ENCODE measurements at regions not wholly inside any gene's neighbourhood (a gene's known extent, or its start where the extent isn't known, plus 50 kb on each side); places are given as distances from the start of the nearest gene placed in this dataset.

DNA sequence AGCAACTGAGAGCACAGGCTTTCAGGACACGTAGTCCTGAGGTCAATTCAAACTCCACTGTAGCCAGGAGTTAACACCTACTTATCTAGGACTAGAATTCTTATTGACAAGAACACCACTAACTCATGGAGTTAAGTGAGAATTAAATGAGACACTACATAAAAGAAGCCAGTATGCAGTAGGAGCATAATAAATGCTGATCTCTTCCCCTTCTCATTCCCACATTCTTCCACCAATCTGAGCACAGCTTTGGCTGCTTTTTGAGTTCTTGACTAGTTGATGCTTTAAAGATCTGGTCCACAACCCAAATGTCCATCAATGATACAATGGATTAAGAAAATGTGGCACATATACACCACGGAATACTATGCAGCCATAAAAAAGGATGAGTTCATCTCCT, 55.2 kb downstream of the TTC32 start:
- no peaks in the 10 kb centered on the region for H3K27me3 ChIP-seq (ENCODE audit: insufficient read depth, insufficient read length)
- H3K4me1 ChIP-seq (ENCODE audit: insufficient read depth, insufficient read length), result no peaks in the 10 kb centered on the region
- H3K9me3 ChIP-seq (ENCODE audit: insufficient read depth, low read length), result no peaks in the 10 kb centered on the region
- no peak for TF ChIP-seq ZNF274 (IDR thresholded peaks at IDR 0.05; ENCODE audit: low read depth, low read length)
- TF ChIP-seq SUZ12 (IDR thresholded peaks at IDR 0.05; ENCODE audit: extremely low read depth, insufficient read depth, insufficient read length), result no peak
- no peak for TF ChIP-seq YY1 (IDR thresholded peaks at IDR 0.05; ENCODE audit: insufficient read depth, insufficient read length)
- no peak overlapping the region for H3K4me3 ChIP-seq (ENCODE audit: insufficient read length, low read depth)
- DNase-seq (ENCODE audit: low read depth, low spot score), result no peak
- no peak overlapping the region for H3K9ac ChIP-seq (ENCODE audit: insufficient read length, low read depth)
- no peaks in the 10 kb centered on the region for H3K36me3 ChIP-seq (ENCODE audit: insufficient read depth, insufficient read length, low read length)

DNA sequence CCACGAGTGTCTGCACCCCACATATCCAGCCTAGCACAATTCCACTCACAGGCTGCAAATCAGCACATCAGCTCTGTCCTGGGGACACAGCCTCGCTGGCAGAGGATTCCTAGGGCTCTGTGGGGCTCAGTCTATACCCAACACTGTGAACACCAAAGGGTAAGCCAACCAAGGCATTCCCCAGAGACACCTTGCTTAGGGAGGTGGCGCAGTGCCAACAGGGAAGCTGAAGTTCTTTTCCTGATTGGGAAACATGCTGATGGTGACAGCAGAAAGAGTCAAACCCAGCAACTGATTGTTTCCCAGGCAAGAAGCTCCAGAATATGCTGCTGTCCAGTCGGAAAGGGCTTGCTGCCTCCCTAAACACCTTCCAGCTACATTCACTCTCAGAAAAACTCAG, 55.8 kb downstream of the TTC32 start:
- no peak for DNase-seq (ENCODE audit: low read depth, low spot score)

DNA sequence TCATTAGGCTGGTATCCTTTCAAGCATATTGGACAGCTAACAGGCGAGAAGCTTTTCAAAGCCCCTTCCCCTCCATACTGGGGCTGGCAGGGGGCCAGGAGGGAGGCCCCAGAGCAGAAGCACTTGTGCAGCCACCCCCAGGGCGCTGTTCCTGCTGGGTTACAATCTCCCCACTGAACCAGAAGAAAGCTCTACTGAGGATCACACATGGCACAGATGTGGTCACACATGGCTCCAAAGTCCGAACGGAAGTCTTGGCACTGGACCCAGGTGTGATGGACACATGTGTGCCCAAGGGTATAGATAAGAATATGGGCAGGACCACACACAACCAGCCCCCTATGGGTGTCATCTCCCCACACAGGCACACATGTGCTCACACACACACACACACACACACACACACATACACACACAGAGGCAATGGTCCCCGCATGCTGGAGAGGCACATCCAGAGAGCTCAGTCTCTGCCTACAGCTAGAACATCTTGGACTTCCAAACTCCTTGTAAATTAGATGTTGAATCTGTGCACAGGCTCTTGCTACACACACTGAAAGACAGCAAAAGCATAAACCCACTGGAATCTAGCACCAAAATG, 56.4 kb downstream of the TTC32 start:
- Histone ChIP-seq H3K4me3 (ENCODE audit: insufficient read length, low read depth) (no peak overlapping the region), H3K9ac (ENCODE audit: insufficient read length, low read depth) (no peak overlapping the region), H3K36me3 (ENCODE audit: insufficient read depth, insufficient read length, low read length) (no peaks in the 10 kb centered on the region), H3K9me3 (ENCODE audit: insufficient read depth, low read length) (no peaks in the 10 kb centered on the region), H3K4me1 (ENCODE audit: insufficient read depth, insufficient read length) (no peaks in the 10 kb centered on the region), H3K27me3 (ENCODE audit: insufficient read depth, insufficient read length) (no peaks in the 10 kb centered on the region)
- DNase-seq (ENCODE audit: low read depth, low spot score), result no peak
- no peak for TF ChIP-seq SUZ12 (IDR thresholded peaks at IDR 0.05; ENCODE audit: extremely low read depth, insufficient read depth, insufficient read length)
- no peak for TF ChIP-seq YY1 (IDR thresholded peaks at IDR 0.05; ENCODE audit: insufficient read depth, insufficient read length)
- TF ChIP-seq ZNF274 (IDR thresholded peaks at IDR 0.05; ENCODE audit: low read depth, low read length), result no peak

More for the DNA sequence above, 55.8 kb downstream of the TTC32 start:
- H3K27me3 ChIP-seq (ENCODE audit: insufficient read depth, insufficient read length), result no peaks in the 10 kb centered on the region
- H3K4me3 ChIP-seq (ENCODE audit: insufficient read length, low read depth), result no peak overlapping the region
- H3K9me3 ChIP-seq (ENCODE audit: insufficient read depth, low read length), result no peaks in the 10 kb centered on the region
- H3K4me1 ChIP-seq (ENCODE audit: insufficient read depth, insufficient read length), result no peaks in the 10 kb centered on the region
- no peaks in the 10 kb centered on the region for H3K36me3 ChIP-seq (ENCODE audit: insufficient read depth, insufficient read length, low read length)
- no peak for TF ChIP-seq YY1 (IDR thresholded peaks at IDR 0.05; ENCODE audit: insufficient read depth, insufficient read length)
- no peak for TF ChIP-seq ZNF274 (IDR thresholded peaks at IDR 0.05; ENCODE audit: low read depth, low read length)
- no peak for TF ChIP-seq SUZ12 (IDR thresholded peaks at IDR 0.05; ENCODE audit: extremely low read depth, insufficient read depth, insufficient read length)
- H3K9ac ChIP-seq (ENCODE audit: insufficient read length, low read depth), result no peak overlapping the region

DNA sequence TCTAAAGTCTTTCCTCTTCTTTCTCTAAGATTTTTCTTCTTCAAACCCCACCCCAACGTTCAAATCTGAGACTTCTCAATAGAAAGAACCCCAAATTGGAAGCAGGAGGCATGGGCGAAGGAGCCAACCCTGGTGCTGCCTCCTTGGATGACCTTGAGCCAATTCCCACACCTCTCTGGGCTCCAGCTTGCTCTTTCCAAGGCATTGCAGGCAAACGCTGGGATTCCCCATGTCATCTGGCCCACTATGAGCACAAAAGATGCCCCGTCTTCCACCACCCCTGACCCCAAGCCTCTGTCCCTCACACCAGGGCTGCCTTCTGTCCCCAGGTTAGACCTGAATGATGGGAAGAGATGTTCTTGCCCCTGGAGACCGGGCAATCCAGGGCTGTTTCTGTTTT, 57.0 kb downstream of the TTC32 start:
- H3K27me3 ChIP-seq (ENCODE audit: insufficient read depth, insufficient read length), result no peaks in the 10 kb centered on the region
- no peak overlapping the region for H3K4me3 ChIP-seq (ENCODE audit: insufficient read length, low read depth)
- H3K9me3 ChIP-seq (ENCODE audit: insufficient read depth, low read length), result no peaks in the 10 kb centered on the region
- no peaks in the 10 kb centered on the region for H3K4me1 ChIP-seq (ENCODE audit: insufficient read depth, insufficient read length)
- H3K36me3 ChIP-seq (ENCODE audit: insufficient read depth, insufficient read length, low read length), result no peaks in the 10 kb centered on the region
- no peak for DNase-seq (ENCODE audit: low read depth, low spot score)
- TF ChIP-seq SUZ12 (IDR thresholded peaks at IDR 0.05; ENCODE audit: extremely low read depth, insufficient read depth, insufficient read length) (no peak), ZNF274 (IDR thresholded peaks at IDR 0.05; ENCODE audit: low read depth, low read length) (no peak), YY1 (IDR thresholded peaks at IDR 0.05; ENCODE audit: insufficient read depth, insufficient read length) (no peak)
- H3K9ac ChIP-seq (ENCODE audit: insufficient read length, low read depth), result no peak overlapping the region

DNA sequence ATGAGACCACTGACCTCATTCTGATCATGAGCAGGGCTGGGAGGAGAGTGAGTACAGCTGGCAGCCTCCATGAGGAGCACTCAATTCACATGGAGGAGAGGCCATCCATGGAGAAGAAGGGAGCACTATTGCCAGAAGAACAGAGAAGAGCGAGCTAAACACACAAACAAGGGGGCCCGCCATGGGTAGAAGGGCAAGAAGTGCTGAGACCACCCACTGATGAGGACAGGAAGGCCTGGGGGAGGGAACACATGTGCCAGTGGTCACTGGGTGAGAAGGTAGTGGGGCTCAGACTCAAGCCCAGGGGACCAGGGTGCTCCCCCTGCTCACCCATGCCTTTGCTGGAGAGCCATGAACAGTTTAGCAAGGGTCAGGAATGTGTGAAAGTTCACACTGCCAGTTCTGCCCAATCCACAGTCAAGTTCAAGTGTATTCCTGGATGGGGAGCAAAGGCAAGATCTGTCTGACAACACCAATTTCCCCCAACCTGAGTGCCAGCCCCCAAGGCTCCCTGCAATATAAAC, 57.7 kb downstream of the TTC32 start:
- H3K9ac ChIP-seq (ENCODE audit: insufficient read length, low read depth), result no peak overlapping the region

DNA sequence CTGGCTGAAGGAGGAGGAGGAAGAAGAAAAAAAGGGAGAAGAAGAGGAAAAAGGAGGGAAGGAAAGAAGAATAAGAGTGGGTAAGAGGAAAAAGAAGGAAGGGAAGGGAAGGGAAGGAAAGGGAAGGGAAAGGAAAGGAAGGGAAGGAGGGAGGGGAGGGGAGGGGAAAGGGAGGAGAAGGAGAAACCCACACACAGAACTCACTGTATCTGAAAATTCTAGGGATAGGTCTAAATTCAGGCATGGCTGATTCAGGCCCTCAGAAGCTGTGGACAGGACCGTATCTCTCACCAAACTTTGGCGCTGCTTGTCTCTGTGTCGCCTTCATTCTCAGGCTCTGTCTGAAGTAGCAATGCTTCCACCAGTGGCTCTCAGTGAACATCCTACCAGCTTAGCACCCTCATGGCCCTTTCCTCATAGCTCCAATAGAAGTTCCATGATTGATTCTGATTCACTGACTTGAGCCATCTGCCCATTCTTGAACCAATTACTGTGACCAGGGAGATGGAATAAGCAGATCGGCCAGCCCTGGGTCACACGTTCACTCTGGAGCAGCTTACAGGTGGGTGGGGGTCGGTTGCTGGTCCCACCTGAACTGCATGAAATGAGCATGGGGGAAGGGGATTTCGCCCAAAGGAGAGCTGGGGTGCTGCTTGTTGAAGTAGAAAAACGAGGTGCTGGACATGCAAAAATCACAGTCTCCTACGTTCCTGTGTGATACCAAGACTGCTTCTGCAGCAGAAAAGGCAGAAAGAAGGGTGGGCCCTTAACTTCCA, 59.7 kb downstream of the TTC32 start:
- H3K36me3 ChIP-seq (ENCODE audit: insufficient read depth, insufficient read length, low read length), result no peaks in the 10 kb centered on the region
- no peak for DNase-seq (ENCODE audit: low read depth, low spot score)
- no peak overlapping the region for H3K4me3 ChIP-seq (ENCODE audit: insufficient read length, low read depth)
- TF ChIP-seq YY1 (IDR thresholded peaks at IDR 0.05; ENCODE audit: insufficient read depth, insufficient read length), result no peak
- TF ChIP-seq SUZ12 (IDR thresholded peaks at IDR 0.05; ENCODE audit: extremely low read depth, insufficient read depth, insufficient read length), result no peak
- no peak for TF ChIP-seq ZNF274 (IDR thresholded peaks at IDR 0.05; ENCODE audit: low read depth, low read length)
- H3K9me3 ChIP-seq (ENCODE audit: insufficient read depth, low read length), result no peaks in the 10 kb centered on the region
- H3K27me3 ChIP-seq (ENCODE audit: insufficient read depth, insufficient read length), result no peaks in the 10 kb centered on the region
- no peaks in the 10 kb centered on the region for H3K4me1 ChIP-seq (ENCODE audit: insufficient read depth, insufficient read length)
- H3K9ac ChIP-seq (ENCODE audit: insufficient read length, low read depth), result no peak overlapping the region

More for the DNA sequence above, 57.7 kb downstream of the TTC32 start:
- no peak overlapping the region for H3K4me3 ChIP-seq (ENCODE audit: insufficient read length, low read depth)
- H3K9me3 ChIP-seq (ENCODE audit: insufficient read depth, low read length), result no peaks in the 10 kb centered on the region
- no peaks in the 10 kb centered on the region for H3K27me3 ChIP-seq (ENCODE audit: insufficient read depth, insufficient read length)
- TF ChIP-seq SUZ12 (IDR thresholded peaks at IDR 0.05; ENCODE audit: extremely low read depth, insufficient read depth, insufficient read length), result no peak
- no peak for TF ChIP-seq YY1 (IDR thresholded peaks at IDR 0.05; ENCODE audit: insufficient read depth, insufficient read length)
- no peak for TF ChIP-seq ZNF274 (IDR thresholded peaks at IDR 0.05; ENCODE audit: low read depth, low read length)
- no peaks in the 10 kb centered on the region for H3K36me3 ChIP-seq (ENCODE audit: insufficient read depth, insufficient read length, low read length)
- no peaks in the 10 kb centered on the region for H3K4me1 ChIP-seq (ENCODE audit: insufficient read depth, insufficient read length)
- no peak for DNase-seq (ENCODE audit: low read depth, low spot score)

DNA sequence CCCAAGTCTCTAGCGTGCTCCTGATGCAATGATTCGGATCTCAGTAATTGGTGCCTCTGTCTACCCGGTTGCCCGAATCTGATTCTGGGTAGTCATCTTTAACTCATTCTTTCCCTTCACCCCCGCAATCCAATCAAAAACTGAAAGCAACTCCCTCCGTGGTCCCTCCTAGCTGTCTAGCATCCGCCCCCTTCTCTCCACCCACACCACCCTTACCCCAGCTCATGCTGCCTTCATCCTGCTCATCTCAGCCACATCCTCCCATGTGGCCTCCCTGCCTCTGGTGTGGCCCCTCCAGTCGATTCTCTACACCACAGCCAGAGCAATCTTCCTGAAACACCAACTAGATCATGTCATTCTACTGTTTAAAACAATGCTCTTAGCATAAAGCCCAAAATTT, 62.3 kb downstream of the TTC32 start:
- Histone ChIP-seq H3K9me3 (ENCODE audit: insufficient read depth, low read length) (no peaks in the 10 kb centered on the region), H3K4me3 (ENCODE audit: insufficient read length, low read depth) (no peak overlapping the region), H3K27me3 (ENCODE audit: insufficient read depth, insufficient read length) (no peaks in the 10 kb centered on the region), H3K4me1 (ENCODE audit: insufficient read depth, insufficient read length) (no peaks in the 10 kb centered on the region), H3K36me3 (ENCODE audit: insufficient read depth, insufficient read length, low read length) (no peaks in the 10 kb centered on the region), H3K9ac (ENCODE audit: insufficient read length, low read depth) (no peak overlapping the region)
- no peak for DNase-seq (ENCODE audit: low read depth, low spot score)
- TF ChIP-seq ZNF274 (IDR thresholded peaks at IDR 0.05; ENCODE audit: low read depth, low read length) (no peak), YY1 (IDR thresholded peaks at IDR 0.05; ENCODE audit: insufficient read depth, insufficient read length) (no peak), SUZ12 (IDR thresholded peaks at IDR 0.05; ENCODE audit: extremely low read depth, insufficient read depth, insufficient read length) (no peak)
